ENCODE measurements at regions not wholly inside any gene's neighbourhood (a gene's known extent, or its start where the extent isn't known, plus 50 kb on each side); places are given as distances from the start of the nearest gene placed in this dataset.

GRCh38 chr2:212659441-212659840, 120.8 kb upstream of the ERBB4 start:
- Histone ChIP-seq H3K4me3 (ENCODE audit: low read depth, low read length) (no peak overlapping the region), H3K27me3 (ENCODE audit: control insufficient read depth, insufficient read depth, low read length) (no peaks in the 10 kb centered on the region), H3K27ac (ENCODE audit: low read depth, low read length) (no peak overlapping the region), H3K9me3 (ENCODE audit: control insufficient read depth, insufficient read depth, low read length) (no peaks in the 10 kb centered on the region)
- no peak for DNase-seq (ENCODE audit: low read depth, low spot score)
- TF ChIP-seq CTCF (IDR thresholded peaks at IDR 0.05; ENCODE audit: low read depth, low read length): no peak
- ChIA-PET CTCF (no interaction called here), POLR2A (no interaction called here)

- DNase-seq (ENCODE audit: low read depth, low spot score): no peak
- H3K27ac ChIP-seq (ENCODE audit: low read depth, low read length): no peak overlapping the region
- H3K4me3 ChIP-seq (ENCODE audit: low read depth, low read length): no peak overlapping the region
- ChIA-PET POLR2A (no interaction called here), CTCF (no interaction called here)
- H3K27me3 ChIP-seq (ENCODE audit: control insufficient read depth, insufficient read depth, low read length): no peaks in the 10 kb centered on the region
- TF ChIP-seq CTCF (IDR thresholded peaks at IDR 0.05; ENCODE audit: low read depth, low read length): no peak
- H3K9me3 ChIP-seq (ENCODE audit: control insufficient read depth, insufficient read depth, low read length): no peaks in the 10 kb centered on the region
Observed at GRCh38 chr2:212649646-212650045, 111.0 kb upstream of the ERBB4 start.

GRCh38 chr2:212646698-212647366, 108.2 kb upstream of the ERBB4 start:
- CTCF ChIA-PET: no interaction called here

GRCh38 chr2:212644195-212644837, 105.7 kb upstream of the ERBB4 start:
- POLR2A ChIA-PET: no interaction called here
- H3K27ac ChIP-seq (ENCODE audit: low read depth, low read length): no peak overlapping the region
- DNase-seq (ENCODE audit: low read depth, low spot score): no peak
- H3K27me3 ChIP-seq (ENCODE audit: control insufficient read depth, insufficient read depth, low read length): no peaks in the 10 kb centered on the region
- no peak for TF ChIP-seq CTCF (IDR thresholded peaks at IDR 0.05; ENCODE audit: low read depth, low read length)
- no peaks in the 10 kb centered on the region for H3K9me3 ChIP-seq (ENCODE audit: control insufficient read depth, insufficient read depth, low read length)
- no peak overlapping the region for H3K4me3 ChIP-seq (ENCODE audit: low read depth, low read length)
- CTCF ChIA-PET: interaction anchor here (0.6 kb wide), 1 partner anchor 102 kb away, joined by 3 read pairs; no protein-coding TSS in a partner anchor

More at GRCh38 chr2:212646698-212647366, 108.2 kb upstream of the ERBB4 start:
- POLR2A ChIA-PET: no interaction called here
- Histone ChIP-seq H3K27ac (ENCODE audit: low read depth, low read length) (peak overlapping the region; percentile 32), H3K27me3 (ENCODE audit: control insufficient read depth, insufficient read depth, low read length) (no peaks in the 10 kb centered on the region), H3K4me3 (ENCODE audit: low read depth, low read length) (no peak overlapping the region), H3K9me3 (ENCODE audit: control insufficient read depth, insufficient read depth, low read length) (no peaks in the 10 kb centered on the region)
- TF ChIP-seq CTCF (IDR thresholded peaks at IDR 0.05; ENCODE audit: low read depth, low read length): no peak
- peak; percentile 21 for DNase-seq (ENCODE audit: low read depth, low spot score)

GRCh38 chr2:212640428-212640827, 101.8 kb upstream of the ERBB4 start:
- H3K4me3 ChIP-seq (ENCODE audit: low read depth, low read length): no peak overlapping the region
- POLR2A ChIA-PET: no interaction called here
- TF ChIP-seq CTCF (IDR thresholded peaks at IDR 0.05; ENCODE audit: low read depth, low read length): no peak
- H3K27me3 ChIP-seq (ENCODE audit: control insufficient read depth, insufficient read depth, low read length): no peaks in the 10 kb centered on the region
- CTCF ChIA-PET: no interaction called here
- no peak overlapping the region for H3K27ac ChIP-seq (ENCODE audit: low read depth, low read length)
- DNase-seq (ENCODE audit: low read depth, low spot score): no peak
- no peaks in the 10 kb centered on the region for H3K9me3 ChIP-seq (ENCODE audit: control insufficient read depth, insufficient read depth, low read length)
